HepG2 (cell line): ENCODE measurements at regions not wholly inside any gene's neighbourhood (a gene's known extent, or its start where the extent isn't known, plus 50 kb on each side); places are given as distances from the start of the nearest gene placed in this dataset.
"Not testable (repeated sequence)": the region's sequence is repeated elsewhere in the genome, so short reads cannot be mapped to it uniquely, and the experiment has no call there.

Experiments used
- ATF2 ChIP-seq: sonication (generic); formaldehyde crosslinking; IDR thresholded peaks from 2 replicates; pipeline ENCODE4 v1.4.0; 2020; ENCODE audit warnings: missing genetic modification reagents
- CTCF ChIP-seq: sonication (generic); formaldehyde crosslinking; IDR thresholded peaks from 2 replicates; pipeline ENCODE4 v1.5.0; 2020; ENCODE audit warnings: mild to moderate bottlenecking, missing genetic modification reagents, moderate library complexity
- EP300 ChIP-seq, 3 experiments: sonication (generic) in 1 of 3; formaldehyde crosslinking in 1 of 3; IDR thresholded peaks; 2 replicates each; pipeline versions ENCODE4 v1.5.1 to v1.6.1; 2011 to 2020; ENCODE audit warnings: low read depth in 2 of 3, low read length in 2 of 3, borderline replicate concordance in 1 of 3, improper control_type of control experiment in 1 of 3, mild to moderate bottlenecking in 1 of 3, missing genetic modification reagents in 1 of 3, moderate library complexity in 1 of 3
- MAX ChIP-seq: IDR thresholded peaks from 2 replicates; pipeline ENCODE4 v1.6.1; 2012; ENCODE audit warnings: inconsistent platforms
- POLR2A ChIP-seq, 2 experiments: IDR thresholded peaks; 2 replicates each; pipeline ENCODE4 v1.6.1; 2011; ENCODE audit warnings: low read depth in 2 of 2, low read length in 2 of 2, mild to moderate bottlenecking in 1 of 2, moderate library complexity in 1 of 2; ENCODE audit not compliant: insufficient read depth in 1 of 2
- RFX5 ChIP-seq: IDR thresholded peaks from 2 replicates; pipeline ENCODE4 v1.6.1; 2011; ENCODE audit warnings: low read depth, low read length, improper control_type of control experiment
- TOE1 ChIP-seq: sonication (generic); formaldehyde crosslinking; IDR thresholded peaks from 2 replicates; pipeline ENCODE4 v1.4.0; 2020; ENCODE audit warnings: mild to moderate bottlenecking, missing genetic modification reagents
- YY1 ChIP-seq: IDR thresholded peaks from 2 replicates; pipeline ENCODE4 v1.6.1; 2011; ENCODE audit warnings: low read length, low read depth, moderate library complexity, mild to moderate bottlenecking; ENCODE audit not compliant: insufficient read depth, insufficient replicate concordance
- ZNF160 ChIP-seq: sonication (generic); formaldehyde crosslinking; IDR thresholded peaks from 2 replicates; pipeline ENCODE4 v1.8.0; 2022; ENCODE audit warnings: mild to moderate bottlenecking, inconsistent platforms, missing genetic modification reagents
- ZNF180 ChIP-seq: sonication (generic); formaldehyde crosslinking; IDR thresholded peaks from 2 replicates; pipeline ENCODE4 v1.4.0; 2020; ENCODE audit warnings: low read depth, missing genetic modification reagents, borderline replicate concordance

- not testable (repeated sequence) for TF ChIP-seq MAX; YY1; POLR2A (IDR thresholded peaks at IDR 0.05; ENCODE audit: insufficient read depth in 1 of 2, low read depth in 2 of 2, low read length in 2 of 2); EP300 (IDR thresholded peaks at IDR 0.05; ENCODE audit: low read depth in 2 of 2, low read length in 2 of 2); EP300 (CRISPR knock-in tag; IDR thresholded peaks at IDR 0.05; ENCODE audit: borderline replicate concordance); CTCF (CRISPR knock-in tag); TOE1; ZNF180 (CRISPR knock-in tag); ATF2 (CRISPR knock-in tag); RFX5; ZNF160 (CRISPR knock-in tag)
Observed at GRCh38 chr2:94577160-94577559, 294.1 kb upstream of the TEKT4 start.
